ENCODE measurements at regions not wholly inside any gene's neighbourhood (a gene's known extent, or its start where the extent isn't known, plus 50 kb on each side); places are given as distances from the start of the nearest gene placed in this dataset.
A peak's percentile ranks its signal among the peaks of the same experiment; 100 is the strongest.
"Not testable (repeated sequence)": the region's sequence is repeated elsewhere in the genome, so short reads cannot be mapped to it uniquely, and the experiment has no call there.

DNA sequence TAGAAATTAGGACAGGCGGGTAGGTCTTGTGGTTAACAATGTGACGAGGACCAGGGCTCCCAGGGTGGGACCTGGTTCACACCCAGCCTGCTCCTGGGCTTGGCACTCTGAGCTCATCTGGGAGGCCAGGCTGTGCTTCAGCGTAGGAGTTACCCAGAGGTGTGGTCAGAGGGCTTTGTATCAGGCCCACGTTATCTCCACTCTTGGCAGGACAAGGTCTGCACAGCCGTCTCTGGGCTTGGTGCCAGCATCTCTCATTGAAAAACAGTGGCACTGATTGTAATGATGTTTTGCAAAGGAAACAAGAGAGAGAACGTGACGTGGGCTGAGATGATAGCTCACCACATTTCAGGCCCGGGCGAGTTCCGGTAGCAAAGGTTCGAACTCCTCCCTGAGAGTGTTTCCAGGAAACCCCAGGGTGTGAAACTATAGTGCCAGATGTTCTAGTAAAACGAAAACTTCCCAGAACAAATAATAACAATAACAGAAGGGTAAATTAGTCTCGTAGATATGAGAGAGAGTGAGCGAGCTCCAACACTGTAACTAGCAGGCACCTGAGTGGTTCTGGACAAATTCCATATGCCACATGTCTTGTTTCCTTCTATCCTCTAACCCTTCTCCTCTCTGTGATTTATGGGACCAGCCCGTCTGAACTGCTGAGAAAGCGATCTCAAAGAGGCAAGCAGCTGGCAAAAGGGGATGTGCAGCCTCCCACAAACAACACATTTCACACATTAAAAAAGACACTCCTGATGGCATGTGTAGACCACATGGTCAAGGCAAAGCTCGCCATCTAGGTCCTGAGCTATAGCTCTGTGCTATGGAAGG is 227.3 kb downstream of the KTN1 start:
- peak; percentile 75 for DNase-seq

DNA sequence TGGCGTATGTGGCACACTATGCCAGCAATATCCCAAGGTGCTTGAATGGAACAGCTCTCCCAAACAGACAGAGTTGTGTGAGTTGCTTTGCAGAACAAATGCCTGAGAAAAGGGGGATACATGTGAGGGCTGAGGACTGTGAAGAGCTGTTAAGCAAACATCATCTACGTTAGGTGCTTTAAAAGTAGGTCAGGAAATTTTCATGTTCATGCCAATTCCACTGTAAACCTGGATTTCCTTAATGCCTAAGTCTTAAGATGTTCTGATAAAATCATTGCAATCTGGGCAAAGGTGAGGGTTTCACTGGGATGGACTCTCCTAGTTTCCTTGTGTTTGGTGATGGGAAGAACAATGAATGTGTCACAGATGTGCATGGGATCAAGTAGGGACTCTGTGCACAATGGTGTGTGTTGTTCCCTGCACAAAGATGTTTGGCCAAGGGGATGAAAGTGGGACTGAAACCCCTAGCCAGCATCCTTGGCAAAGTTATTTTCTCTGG is 227.9 kb downstream of the KTN1 start:
- DNase-seq = no peak

DNA sequence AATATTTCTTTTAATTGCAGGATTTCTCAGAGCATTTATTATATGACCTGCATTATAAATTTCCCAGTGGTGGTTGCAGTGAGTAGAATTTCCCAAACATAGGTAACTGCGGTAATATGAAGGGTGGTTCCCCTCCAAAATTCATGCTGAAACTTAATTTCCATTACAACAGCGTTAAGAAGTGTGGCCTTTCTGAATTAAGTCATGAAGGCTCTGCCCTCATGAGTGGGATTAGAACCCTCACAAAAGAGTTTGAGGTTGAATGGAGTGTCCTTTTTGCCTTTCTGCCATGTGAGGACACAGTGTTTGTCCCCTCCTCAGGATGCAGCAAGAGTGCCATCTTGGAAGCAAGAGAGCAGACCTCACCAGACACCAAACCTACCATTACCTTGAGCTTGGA is 233.6 kb downstream of the KTN1 start:
- no peak for DNase-seq

DNA sequence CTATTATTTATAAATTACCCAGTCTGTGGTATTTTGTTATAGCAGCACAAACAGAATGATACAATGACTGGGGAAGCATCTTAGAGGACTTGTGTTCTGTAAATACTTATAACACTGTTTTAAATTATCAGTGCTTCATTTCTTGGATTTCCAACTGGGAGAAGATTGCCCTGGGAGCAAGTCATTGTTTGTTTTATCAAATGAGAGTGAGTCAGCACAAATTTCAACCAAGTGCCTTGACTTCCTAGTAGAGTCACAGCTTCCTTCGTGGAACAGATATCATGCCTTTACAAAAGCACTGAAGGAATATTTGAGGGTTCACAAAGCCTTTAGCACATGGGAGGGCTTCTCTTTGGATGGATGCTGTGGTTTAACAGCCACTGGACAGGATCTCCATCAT is 234.1 kb downstream of the KTN1 start:
- no peak for DNase-seq

DNA sequence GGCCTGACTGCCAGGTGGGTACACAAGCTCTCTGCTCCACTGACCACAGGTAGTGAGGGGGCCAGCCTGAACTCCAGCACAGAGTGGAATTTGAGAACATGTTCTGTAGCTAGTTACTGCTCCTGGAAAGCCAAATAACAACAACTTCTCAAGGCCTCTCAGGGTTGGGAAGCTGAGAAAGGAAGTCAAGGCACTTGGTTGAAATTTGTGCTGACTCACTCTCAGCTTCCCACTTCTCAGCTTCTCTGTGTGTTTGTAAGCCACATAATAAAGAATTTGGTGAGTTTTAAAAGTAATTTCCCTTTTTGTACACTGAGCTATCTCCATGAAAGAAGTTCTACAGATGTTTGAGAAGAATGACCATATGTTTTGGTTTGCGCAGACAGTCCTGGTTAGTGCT is 234.9 kb downstream of the KTN1 start:
- DNase-seq = no peak

DNA sequence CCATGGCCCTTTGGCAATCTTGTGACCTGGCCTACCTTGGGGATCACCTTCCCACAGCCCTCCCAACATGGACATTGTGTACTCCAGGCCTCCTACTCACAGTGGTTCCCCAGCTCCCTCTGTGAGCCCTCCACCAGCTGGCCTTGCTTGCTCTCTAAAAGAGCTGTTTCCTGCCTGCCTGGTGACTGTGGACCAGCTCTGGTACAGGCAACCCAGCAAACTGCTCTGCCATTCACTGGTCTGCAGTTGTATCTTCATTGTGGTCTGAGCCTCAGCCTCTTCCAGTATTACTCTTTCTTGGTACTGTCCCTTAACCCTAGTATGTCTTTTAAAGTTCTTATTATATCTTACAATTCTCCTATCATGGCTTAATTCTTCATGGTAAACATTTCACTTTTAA is 236.2 kb downstream of the KTN1 start:
- no peak for DNase-seq

GRCh38 chr14:55819610-55820304 is 239.8 kb downstream of the KTN1 start:
- DNase-seq = no peak

GRCh38 chr14:55822906-55823305 is 242.9 kb downstream of the KTN1 start:
- no peak for DNase-seq

GRCh38 chr14:55832122-55832911 is 252.3 kb downstream of the KTN1 start:
- no peak for DNase-seq

DNA sequence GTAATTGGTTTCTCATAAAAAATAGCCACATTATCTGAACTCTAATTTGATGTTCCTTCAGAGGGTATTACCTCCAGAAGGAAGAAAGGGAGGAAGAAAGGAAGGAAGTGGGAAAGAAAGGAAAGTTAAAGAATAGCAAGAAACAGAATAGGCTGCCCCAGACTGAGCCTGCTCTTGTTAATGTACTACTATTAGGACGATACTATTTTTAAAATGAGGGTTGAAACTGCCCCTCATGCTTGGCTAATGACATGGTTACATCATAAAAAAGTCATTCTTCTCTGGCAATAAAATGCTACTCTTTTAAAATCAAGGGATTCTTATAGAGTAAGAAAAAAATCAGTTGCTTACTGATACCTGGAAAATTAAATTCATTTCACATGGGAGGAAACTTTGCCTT is 253.0 kb downstream of the KTN1 start:
- DNase-seq = no peak

- no peak for DNase-seq
Measured at GRCh38 chr14:55834390-55834789, 254.4 kb downstream of the KTN1 start.

- DNase-seq = no peak
Measured at GRCh38 chr14:55835985-55836384, 256.0 kb downstream of the KTN1 start.

GRCh38 chr14:55837467-55837866 is 257.5 kb downstream of the KTN1 start:
- no peak for DNase-seq

DNA sequence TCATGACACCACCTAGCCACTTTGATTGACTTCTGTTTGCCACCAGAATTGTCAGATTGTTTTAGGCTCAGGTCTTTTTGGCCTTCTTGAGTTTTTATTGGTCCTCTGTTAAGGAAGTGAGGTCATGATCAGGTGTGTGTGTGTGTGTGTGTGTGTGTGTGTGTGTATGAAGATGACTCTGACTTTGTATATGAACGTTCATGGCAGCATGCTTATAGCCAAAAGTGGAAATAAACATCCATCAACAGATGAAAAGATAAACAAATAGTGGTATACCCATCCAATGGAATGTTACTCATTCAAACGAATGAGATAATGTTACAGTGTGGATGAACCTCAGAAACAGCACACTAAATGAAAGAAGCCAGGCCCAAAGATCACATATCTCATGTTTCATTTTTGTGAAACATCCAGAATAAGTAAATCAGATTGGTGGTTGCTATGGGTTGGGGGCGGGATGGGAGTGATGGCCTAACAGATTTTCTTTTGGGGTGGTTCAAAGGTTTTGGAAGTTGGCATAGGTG is 258.6 kb downstream of the KTN1 start:
- no peak for DNase-seq

DNA sequence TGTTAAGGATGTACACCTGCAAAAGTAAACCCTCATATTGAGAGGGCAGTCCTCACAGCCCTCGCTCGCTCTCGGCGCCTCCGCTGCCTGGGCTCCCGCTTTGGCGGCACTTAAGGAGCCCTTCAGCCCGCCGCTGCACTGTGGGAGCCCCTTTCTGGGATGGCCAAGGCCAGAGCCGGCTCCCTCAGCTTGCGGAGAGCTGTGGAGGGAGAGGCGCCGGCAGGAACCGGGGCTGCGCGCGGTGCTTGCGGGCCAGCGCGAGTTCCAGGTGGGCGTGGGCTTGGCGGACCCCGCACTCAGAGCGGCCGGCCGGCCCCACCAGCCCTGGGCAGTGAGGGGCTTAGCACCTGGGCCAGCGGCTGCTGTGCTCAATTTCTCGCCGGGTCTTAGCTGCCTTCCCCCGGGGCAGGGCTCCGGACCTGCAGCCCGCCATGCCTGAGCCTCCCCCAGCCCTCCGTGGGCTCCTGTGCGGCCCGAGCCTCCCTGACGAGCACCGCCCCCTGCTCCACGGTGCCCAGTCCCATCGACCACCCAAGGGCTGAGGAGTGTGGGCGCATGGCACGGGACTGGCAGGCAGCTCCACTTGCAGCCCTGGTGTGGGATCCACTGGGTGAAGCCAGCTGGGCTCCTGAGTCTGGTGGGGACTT is 259.4 kb downstream of the KTN1 start:
- not testable (repeated sequence) for DNase-seq

DNA sequence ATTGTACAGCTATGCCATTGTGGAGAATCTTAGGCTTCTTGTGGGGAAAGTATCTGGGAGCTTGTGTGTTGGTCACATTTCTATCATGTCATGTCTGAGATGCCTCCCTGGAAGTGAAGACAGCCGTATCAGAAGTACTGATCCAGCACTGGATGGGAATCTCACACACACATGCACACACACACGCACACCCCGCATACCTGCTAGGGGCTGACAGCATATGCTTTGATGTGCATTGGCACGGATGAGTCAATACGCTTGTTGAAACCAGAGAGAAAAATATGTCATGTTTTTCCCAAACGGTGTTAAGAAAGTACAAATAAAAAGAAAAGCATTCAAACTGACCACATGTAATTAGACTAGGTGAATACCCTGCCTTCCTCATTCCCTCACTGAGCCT is 260.8 kb downstream of the KTN1 start:
- no peak for DNase-seq

GRCh38 chr14:55841625-55842024 is 261.6 kb downstream of the KTN1 start:
- DNase-seq = no peak

- no peak for DNase-seq
Measured at GRCh38 chr14:55843718-55844403, 263.9 kb downstream of the KTN1 start.

GRCh38 chr14:55845963-55846825 is 266.2 kb downstream of the KTN1 start:
- no peak for DNase-seq

GRCh38 chr14:55846826-55847446 is 266.9 kb downstream of the KTN1 start:
- no peak for DNase-seq

DNA sequence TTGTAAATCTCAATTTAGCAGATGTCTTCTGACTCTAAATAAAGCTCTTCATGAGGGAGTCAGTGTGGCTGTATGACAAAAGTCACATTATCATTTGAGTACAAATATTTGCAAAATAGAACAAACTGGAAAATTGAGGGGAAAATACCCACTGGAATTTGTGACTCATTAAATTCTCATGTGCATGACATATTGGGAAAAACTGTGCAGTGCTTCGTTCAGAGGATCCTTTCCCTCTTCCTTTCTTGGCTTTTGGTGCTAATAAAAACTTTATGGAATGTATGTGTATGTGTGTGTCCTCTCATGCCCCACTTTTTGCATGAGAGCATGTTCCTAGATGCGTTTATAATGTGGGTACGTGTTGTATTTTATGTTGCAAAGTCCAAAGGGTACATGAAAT is 267.8 kb downstream of the KTN1 start:
- DNase-seq = no peak
